H9 (cell line): ENCODE measurements at regions not wholly inside any gene's neighbourhood (a gene's known extent, or its start where the extent isn't known, plus 50 kb on each side); places are given as distances from the start of the nearest gene placed in this dataset.

Experiments used
- DNase-seq: peaks from one replicate; pipeline ENCODE4 v3.0.0-alpha.2; 2017
- H2AFZ ChIP-seq: one replicate; pipeline ENCODE4 v1.6.1; 2013; ENCODE audit warnings: mild to moderate bottlenecking, low read length, control low read depth, moderate library complexity
- H2AK5ac ChIP-seq: 2 replicates; pipeline ENCODE4 v1.6.1; 2013; ENCODE audit warnings: low read length, control low read depth, mixed read lengths; ENCODE audit not compliant: insufficient read length
- H2BK120ac ChIP-seq: one replicate; pipeline ENCODE4 v1.6.1; 2013; ENCODE audit warnings: low read depth, mild to moderate bottlenecking, low read length, control low read depth, inconsistent platforms; ENCODE audit not compliant: poor library complexity, severe bottlenecking
- H2BK12ac ChIP-seq: 2 replicates; pipeline ENCODE4 v1.6.1; 2013; ENCODE audit warnings: low read length, control low read depth, mixed read lengths, low read depth; ENCODE audit not compliant: insufficient read length
- H2BK15ac ChIP-seq: 2 replicates; pipeline ENCODE4 v1.6.1; 2013; ENCODE audit warnings: low read depth, low read length, control low read depth
- H2BK20ac ChIP-seq: one replicate; pipeline ENCODE4 v1.6.1; 2013; ENCODE audit warnings: low read depth, mild to moderate bottlenecking, low read length, control low read depth, inconsistent platforms; ENCODE audit not compliant: poor library complexity, severe bottlenecking
- H2BK5ac ChIP-seq: 2 replicates; pipeline ENCODE4 v1.6.1; 2013; ENCODE audit warnings: low read length, control low read depth, mixed read lengths; ENCODE audit not compliant: insufficient read length
- H3K14ac ChIP-seq: 2 replicates; pipeline ENCODE4 v1.6.1; 2013; ENCODE audit warnings: low read length, control low read depth; ENCODE audit not compliant: insufficient read depth
- H3K18ac ChIP-seq: 2 replicates; pipeline ENCODE4 v1.6.1; 2013; ENCODE audit warnings: low read depth, mild to moderate bottlenecking, mixed read lengths, low read length, control low read depth; ENCODE audit not compliant: insufficient read length
- H3K23ac ChIP-seq: 2 replicates; pipeline ENCODE4 v1.6.1; 2013; ENCODE audit warnings: low read length, control low read depth, mixed read lengths, low read depth; ENCODE audit not compliant: insufficient read length
- H3K23me2 ChIP-seq: 2 replicates; pipeline ENCODE4 v1.6.1; 2013; ENCODE audit warnings: low read depth, mild to moderate bottlenecking, mixed read lengths, low read length, control low read depth; ENCODE audit not compliant: insufficient read length, poor library complexity, severe bottlenecking
- H3K27ac ChIP-seq: 2 replicates; pipeline ENCODE4 v1.5.1; 2013; ENCODE audit warnings: low read length, control low read depth, mixed read lengths, low read depth; ENCODE audit not compliant: insufficient read length
- H3K27me3 ChIP-seq: 2 replicates; pipeline ENCODE4 v1.6.1; 2013; ENCODE audit warnings: low read length, control low read depth, inconsistent platforms; ENCODE audit not compliant: insufficient read depth
- H3K4ac ChIP-seq: 2 replicates; pipeline ENCODE4 v1.6.1; 2013; ENCODE audit warnings: low read depth, mild to moderate bottlenecking, control low read depth, inconsistent platforms, low read length, moderate library complexity
- H3K4me1 ChIP-seq: 2 replicates; pipeline ENCODE4 v1.6.1; 2013; ENCODE audit warnings: low read length, control low read depth, inconsistent platforms; ENCODE audit not compliant: insufficient read depth
- H3K4me2 ChIP-seq: 2 replicates; pipeline ENCODE4 v1.6.1; 2013; ENCODE audit warnings: low read length, control low read depth, mixed read lengths; ENCODE audit not compliant: insufficient read length, insufficient read depth
- H3K56ac ChIP-seq: 2 replicates; pipeline ENCODE4 v1.6.1; 2013; ENCODE audit warnings: low read depth, mild to moderate bottlenecking, mixed read lengths, low read length, control low read depth; ENCODE audit not compliant: insufficient read length
- H3K79me1 ChIP-seq: 2 replicates; pipeline ENCODE4 v1.6.1; 2013; ENCODE audit warnings: low read depth, mild to moderate bottlenecking, moderate library complexity, low read length, control low read depth, inconsistent platforms; ENCODE audit not compliant: insufficient read depth, poor library complexity, severe bottlenecking
- H3K79me2 ChIP-seq: 2 replicates; pipeline ENCODE4 v1.6.1; 2013; ENCODE audit warnings: low read length, control low read depth, inconsistent platforms; ENCODE audit not compliant: insufficient read depth
- H3K9ac ChIP-seq: 2 replicates; pipeline ENCODE4 v1.6.1; 2013; ENCODE audit warnings: low read length, control low read depth, mixed read lengths; ENCODE audit not compliant: insufficient read length; ENCODE audit errors: extremely low read depth
- H3K9me3 ChIP-seq: one replicate; pipeline ENCODE4 v1.6.1; 2013; ENCODE audit warnings: low read depth, low read length, inconsistent platforms; ENCODE audit not compliant: control insufficient read depth
- H3T11ph ChIP-seq: one replicate; pipeline ENCODE4 v1.6.1; 2013; ENCODE audit warnings: mild to moderate bottlenecking, low read length, control low read depth, inconsistent platforms
- H4K20me1 ChIP-seq: one replicate; pipeline ENCODE4 v1.6.1; 2013; ENCODE audit not compliant: control insufficient read depth, insufficient read length, insufficient read depth
- H4K5ac ChIP-seq: 2 replicates; pipeline ENCODE4 v1.6.1; 2013; ENCODE audit warnings: low read depth, mild to moderate bottlenecking, mixed read lengths, low read length, control low read depth; ENCODE audit not compliant: insufficient read length
- H4K8ac ChIP-seq: replicated peaks from 2 replicates; pipeline ENCODE4 v1.6.1; 2013; ENCODE audit warnings: low read length, control low read depth, mixed read lengths, low read depth; ENCODE audit not compliant: insufficient read length
- H4K91ac ChIP-seq: 2 replicates; pipeline ENCODE4 v1.6.1; 2013; ENCODE audit warnings: low read depth, mild to moderate bottlenecking, moderate library complexity, mixed read lengths, low read length, control low read depth; ENCODE audit not compliant: insufficient read length
- H3K27ac Mint-ChIP-seq, 3 experiments: 2 replicates in 2 of 3; 3 replicates in 1 of 3; pipeline ENCODE4 v1.8.0; 2020 to 2021; ENCODE audit warnings: mixed read lengths in 3 of 3, mild to moderate bottlenecking in 1 of 3, moderate library complexity in 1 of 3
- H3K27me3 Mint-ChIP-seq: 2 replicates; pipeline ENCODE4 v1.8.0; 2021; ENCODE audit warnings: low read depth, mild to moderate bottlenecking, moderate library complexity, mixed read lengths
- H3K36me3 Mint-ChIP-seq, 3 experiments: 2 replicates in 2 of 3; 3 replicates in 1 of 3; pipeline ENCODE4 v1.8.0; 2020 to 2021; ENCODE audit warnings: low read depth in 3 of 3, mixed read lengths in 3 of 3; ENCODE audit not compliant: insufficient read depth in 1 of 3
- H3K4me1 Mint-ChIP-seq, 2 experiments: 2 replicates each; pipeline ENCODE4 v1.8.0; 2020; ENCODE audit warnings: mixed read lengths in 2 of 2
- H3K4me3 Mint-ChIP-seq, 2 experiments: 2 replicates in 1 of 2; 3 replicates in 1 of 2; pipeline ENCODE4 v1.8.0; 2020 to 2021; ENCODE audit warnings: mild to moderate bottlenecking in 2 of 2, mixed read lengths in 2 of 2, moderate library complexity in 1 of 2
- H3K9me3 Mint-ChIP-seq, 2 experiments: 2 replicates in 1 of 2; 3 replicates in 1 of 2; pipeline ENCODE4 v1.8.0; 2020; ENCODE audit warnings: mild to moderate bottlenecking in 2 of 2, mixed read lengths in 2 of 2, moderate library complexity in 1 of 2
- CTCF ChIP-seq: fragments of 200-600 bp; sonication (generic); conservative IDR thresholded peaks from 3 replicates; pipeline ENCODE4 v1.8.0; 2021; ENCODE audit warnings: antibody characterized with exemption, mild to moderate bottlenecking
- WGBS: extraction: QIAGEN DNeasy Blood & Tissue Kit; methylation state at CpG from one replicate; pipeline ENCODE4 v1.1.7; 2013; ENCODE audit warnings: missing lambda C conversion rate, low lambda C conversion rate, mixed read lengths; ENCODE audit not compliant: insufficient read length; ENCODE audit errors: extremely low coverage; 5-methylcytosine and 5-hydroxymethylcytosine counted together

GRCh38 chr5:109605207-109605730 lies 84.5 kb upstream of the MAN2A1 start:
- WGBS: no CpG with 5 or more reads among the region's 3 CpGs
- DNase-seq: no peak
- H3K27me3 Mint-ChIP-seq: no peaks in the 10 kb centered on the region; the same call in 1 of the 2 replicates

More at GRCh38 chr5:109605207-109605730, 84.5 kb upstream of the MAN2A1 start:
- TF ChIP-seq CTCF: no peak
- H3K4me1 ChIP-seq: peaks cover 3% of the 10 kb centered on the region; the same call in 1 of the 2 replicates
- no peak overlapping the region for H3K18ac ChIP-seq
- no peaks in the 10 kb centered on the region for H3K23me2 ChIP-seq
- no peaks in the 10 kb centered on the region for H4K20me1 ChIP-seq
- Mint-ChIP-seq H3K9me3 (no peaks in the 10 kb centered on the region), H3K4me1 (peaks cover 5% of the 10 kb centered on the region in 2 experiments), H3K4me3 (no peak overlapping the region), H3K36me3 (no peaks in the 10 kb centered on the region; a peak in 1 of 7 replicates), H3K27ac (no peak overlapping the region)
- no peak overlapping the region for H4K8ac ChIP-seq
- H3K56ac ChIP-seq: no peak overlapping the region
- H2BK20ac ChIP-seq: no peak overlapping the region
- H4K5ac ChIP-seq: no peak overlapping the region
- no peak overlapping the region for H4K91ac ChIP-seq
- H3K4ac ChIP-seq: no peak overlapping the region
- no peak overlapping the region for H2AK5ac ChIP-seq
- no peak overlapping the region for H2BK15ac ChIP-seq
- no peak overlapping the region for H2BK12ac ChIP-seq
- no peak overlapping the region for H3K14ac ChIP-seq
- no peaks in the 10 kb centered on the region for H3K79me1 ChIP-seq
- H3K23ac ChIP-seq: no peak overlapping the region
- H2AFZ ChIP-seq: no peak overlapping the region
- H3T11ph ChIP-seq: no peak overlapping the region
- H3K79me2 ChIP-seq: no peaks in the 10 kb centered on the region
- H3K9me3 ChIP-seq: no peaks in the 10 kb centered on the region
- no peak overlapping the region for H3K9ac ChIP-seq
- no peaks in the 10 kb centered on the region for H3K27me3 ChIP-seq
- no peak overlapping the region for H2BK5ac ChIP-seq
- no peak overlapping the region for H2BK120ac ChIP-seq
- no peak overlapping the region for H3K4me2 ChIP-seq
- no peak overlapping the region for H3K27ac ChIP-seq
